ENCODE measurements at regions not wholly inside any gene's neighbourhood (a gene's known extent, or its start where the extent isn't known, plus 50 kb on each side); places are given as distances from the start of the nearest gene placed in this dataset.

GRCh38 chr12:123037791-123038190 is 57.3 kb downstream of the ARL6IP4 start:
- TF ChIP-seq CTCF (IDR thresholded peaks at IDR 0.05) (no peak), EP300 (IDR thresholded peaks at IDR 0.05) (no peak), POLR2A (IDR thresholded peaks at IDR 0.05) (no peak)
